HG03097 (cell line): ENCODE measurements at regions not wholly inside any gene's neighbourhood (a gene's known extent, or its start where the extent isn't known, plus 50 kb on each side); places are given as distances from the start of the nearest gene placed in this dataset.
A peak's percentile ranks its signal among the peaks of the same experiment; 100 is the strongest.

Experiments
- ATAC-seq: cut with Tn5 transposase; IDR thresholded peaks from one replicate; pipeline ENCODE4 v1.9.1; 2021; ENCODE audit not compliant: unreplicated experiment, low FRiP score

- ATAC-seq, result no peak
Observed at GRCh38 chr12:92439420-92439805, 263.4 kb upstream of the PLEKHG7 start.

DNA sequence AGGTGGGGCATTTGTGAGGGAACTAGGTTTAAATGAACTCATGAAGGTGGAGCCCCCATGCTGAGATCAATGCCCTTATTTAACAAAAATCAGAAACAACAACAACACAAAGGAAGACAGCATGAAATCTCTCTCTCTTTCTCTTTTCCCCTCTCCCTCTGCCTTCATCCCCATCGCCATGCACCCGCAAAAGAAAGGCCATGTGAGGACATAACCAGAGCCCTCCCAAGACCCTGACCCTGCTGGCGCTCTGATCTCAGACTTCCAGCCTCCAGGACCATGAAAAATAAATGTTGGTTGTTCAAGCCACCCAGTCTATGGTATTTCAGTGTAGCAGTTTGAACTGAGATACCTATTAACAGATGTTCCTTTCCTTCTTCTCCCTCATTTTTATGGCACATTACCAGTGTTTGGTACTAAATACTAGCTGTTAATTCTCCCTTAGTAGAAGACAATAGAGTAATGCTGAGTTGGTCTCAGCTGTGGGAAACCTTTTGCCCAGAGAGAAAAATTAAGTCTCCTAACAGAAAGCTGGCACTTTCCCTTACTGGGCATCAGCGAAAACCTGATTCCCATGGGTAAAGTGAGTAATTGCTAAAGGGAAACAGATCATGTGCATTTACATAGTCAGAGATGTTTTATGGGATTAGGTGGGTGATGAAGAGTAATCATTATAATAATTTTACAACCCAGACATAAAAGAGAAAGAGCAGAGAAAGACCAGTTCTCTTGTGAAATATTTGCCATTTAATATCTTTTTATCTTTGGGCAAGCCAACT, 264.0 kb upstream of the PLEKHG7 start:
- ATAC-seq, result no peak

GRCh38 chr12:92437452-92437851, 265.3 kb upstream of the PLEKHG7 start:
- no peak for ATAC-seq

DNA sequence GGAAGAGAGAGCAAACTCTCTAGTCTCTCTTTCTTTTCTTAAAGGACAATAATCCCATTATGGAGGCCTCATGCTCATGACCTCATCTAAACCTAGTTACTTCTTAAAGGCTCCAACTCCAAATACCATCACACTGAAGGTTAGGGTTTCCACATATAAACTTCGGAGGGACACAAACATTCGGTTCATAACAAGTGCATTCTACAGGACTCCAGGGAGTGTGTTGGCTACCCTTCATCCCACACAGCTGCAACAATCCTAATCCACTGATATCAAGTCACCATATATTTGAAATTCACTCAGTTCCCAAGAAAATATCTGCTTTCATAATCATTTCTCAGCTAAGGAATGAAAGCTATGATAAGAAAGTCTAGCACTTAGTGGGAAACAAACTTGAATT, 265.9 kb upstream of the PLEKHG7 start:
- no peak for ATAC-seq

- no peak for ATAC-seq
Observed at GRCh38 chr12:92434607-92435025, 268.2 kb upstream of the PLEKHG7 start.

DNA sequence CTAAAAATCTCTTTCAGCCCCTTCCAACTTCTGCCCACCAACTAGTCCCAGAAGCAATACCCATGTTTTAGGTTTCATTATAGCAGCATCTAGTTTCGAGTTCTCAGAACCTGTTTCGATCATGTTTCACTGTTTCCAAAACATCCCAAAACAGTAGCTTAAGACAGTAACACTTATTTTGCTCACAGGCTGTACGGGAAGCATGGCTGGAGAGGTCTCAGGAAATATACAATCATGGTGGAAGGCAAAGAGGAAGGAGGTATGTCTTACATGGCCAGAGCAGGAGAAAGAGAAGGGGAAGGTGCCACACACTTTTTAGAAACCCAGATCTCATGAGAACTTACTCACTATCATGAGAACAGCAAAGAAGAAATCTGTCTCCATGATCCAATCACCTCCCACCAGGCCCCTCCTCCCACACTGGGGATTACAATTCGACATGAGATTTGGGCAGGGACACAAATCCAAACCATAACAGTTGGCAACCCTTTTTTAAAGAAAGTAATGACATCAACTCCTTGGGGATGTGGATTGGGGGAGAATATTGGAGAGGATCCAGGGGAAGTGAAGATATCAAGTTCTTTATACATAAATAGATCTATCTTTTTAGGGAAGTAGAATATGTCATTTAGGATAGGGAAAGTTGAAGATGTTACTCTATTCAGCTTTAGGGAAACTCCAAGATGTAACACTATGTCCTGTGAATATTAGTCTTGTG, 269.9 kb upstream of the PLEKHG7 start:
- ATAC-seq, result no peak

- ATAC-seq, result peak; percentile 58
Observed at GRCh38 chr12:92431146-92431545, 271.6 kb upstream of the PLEKHG7 start.

GRCh38 chr12:92426332-92426731, 276.5 kb upstream of the PLEKHG7 start:
- ATAC-seq, result no peak

GRCh38 chr12:92425165-92425564, 277.6 kb upstream of the PLEKHG7 start:
- no peak for ATAC-seq

DNA sequence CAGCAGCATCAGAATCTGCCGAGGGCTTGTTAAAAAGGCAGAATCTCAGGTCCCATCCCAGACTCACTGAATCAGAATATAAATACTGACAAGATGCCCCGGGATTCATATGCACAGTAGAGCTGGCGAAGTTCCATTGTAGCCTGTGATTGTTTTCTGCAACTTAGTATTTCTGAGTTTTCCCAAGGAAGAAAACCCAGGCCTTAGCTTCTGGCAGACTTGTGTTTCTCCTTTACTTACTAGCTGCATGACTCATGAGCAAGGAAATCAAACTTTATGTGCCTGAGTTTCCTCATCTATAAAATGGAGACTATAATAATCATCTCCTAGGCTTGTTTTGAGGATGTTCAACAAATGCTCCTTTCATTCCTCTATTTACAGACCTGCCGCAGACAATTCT, 278.5 kb upstream of the PLEKHG7 start:
- no peak for ATAC-seq

GRCh38 chr12:92421701-92422100, 276.1 kb upstream of the BTG1 start:
- ATAC-seq, result no peak

DNA sequence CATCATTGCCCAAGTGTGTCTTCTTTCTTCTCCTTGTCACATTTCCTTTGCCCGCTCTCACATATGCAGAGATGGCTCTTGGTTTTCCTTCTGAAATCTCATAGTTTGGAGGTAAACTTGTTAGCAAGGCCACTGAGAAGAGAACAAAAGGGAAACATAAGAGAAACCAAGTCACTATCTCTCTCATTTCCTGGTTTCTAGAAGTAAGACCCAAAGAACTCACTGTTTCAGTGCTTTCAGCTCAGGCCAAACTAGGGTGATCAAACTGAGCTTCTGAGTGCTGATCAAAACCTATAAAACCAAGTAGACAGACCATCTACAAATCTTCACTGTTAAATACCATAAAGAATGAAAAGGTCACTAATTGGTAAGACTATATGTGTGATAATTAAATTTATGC, 275.4 kb upstream of the BTG1 start:
- no peak for ATAC-seq

DNA sequence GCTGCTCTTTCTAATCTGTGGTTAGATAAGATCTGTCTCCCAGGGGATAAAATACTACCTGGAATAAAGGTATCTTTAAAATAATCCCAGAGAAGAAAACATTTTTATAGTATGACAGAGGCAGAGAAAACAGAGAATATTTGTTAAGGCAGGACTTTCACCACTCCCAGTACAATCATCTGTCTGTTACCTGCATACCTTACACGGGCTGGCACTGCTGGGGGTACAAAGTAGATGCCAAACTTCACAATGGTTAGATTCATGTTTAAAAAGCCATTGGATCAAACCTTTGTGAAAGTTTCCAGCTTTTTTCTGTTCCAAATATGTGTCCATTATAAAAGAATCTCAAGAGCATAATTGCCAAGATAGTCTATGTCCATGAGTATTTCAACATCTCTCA, 273.6 kb upstream of the BTG1 start:
- ATAC-seq, result no peak

DNA sequence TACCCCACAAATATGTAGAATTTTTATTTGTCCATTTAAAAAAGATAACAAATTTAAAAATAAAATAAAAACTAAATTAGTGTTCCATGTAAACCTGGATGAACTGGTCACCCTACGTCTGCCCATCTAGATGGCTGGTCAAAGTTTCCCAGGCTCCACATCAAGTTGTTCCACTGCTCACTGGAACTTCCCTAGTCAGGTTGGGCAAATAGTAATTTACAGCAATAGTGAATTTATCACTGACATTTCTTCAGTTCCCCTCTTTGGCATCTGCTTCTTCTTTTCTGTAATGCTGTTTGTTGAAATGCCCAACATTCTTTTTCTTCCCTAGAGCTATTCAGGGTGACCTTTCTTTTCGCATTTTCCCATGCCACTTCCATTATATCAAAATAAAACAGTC, 272.7 kb upstream of the BTG1 start:
- no peak for ATAC-seq

- no peak for ATAC-seq
Observed at GRCh38 chr12:92417373-92417772, 271.7 kb upstream of the BTG1 start.

DNA sequence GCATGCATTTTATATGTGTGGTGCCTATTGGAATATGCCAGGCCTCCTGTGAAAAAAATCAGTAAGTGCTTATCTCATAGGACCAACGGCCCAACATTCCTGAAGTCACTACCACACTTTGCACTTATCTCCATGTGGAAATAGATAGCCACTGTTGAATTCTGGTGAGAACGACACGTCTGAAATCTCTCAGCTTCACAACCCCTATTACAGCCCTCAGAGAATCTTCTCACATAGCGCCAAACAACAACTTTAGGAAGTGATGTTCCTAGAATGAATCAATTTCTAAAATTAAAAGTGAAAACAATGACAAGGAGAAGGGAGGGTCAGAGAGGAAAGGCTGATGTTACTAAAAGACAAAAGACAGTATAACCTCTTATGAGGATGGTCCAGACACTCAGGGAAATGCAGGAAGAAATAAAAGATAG, 270.8 kb upstream of the BTG1 start:
- ATAC-seq, result no peak

- ATAC-seq, result no peak
Observed at GRCh38 chr12:92414170-92415070, 268.8 kb upstream of the BTG1 start.

GRCh38 chr12:92413286-92413685, 267.6 kb upstream of the BTG1 start:
- no peak for ATAC-seq

DNA sequence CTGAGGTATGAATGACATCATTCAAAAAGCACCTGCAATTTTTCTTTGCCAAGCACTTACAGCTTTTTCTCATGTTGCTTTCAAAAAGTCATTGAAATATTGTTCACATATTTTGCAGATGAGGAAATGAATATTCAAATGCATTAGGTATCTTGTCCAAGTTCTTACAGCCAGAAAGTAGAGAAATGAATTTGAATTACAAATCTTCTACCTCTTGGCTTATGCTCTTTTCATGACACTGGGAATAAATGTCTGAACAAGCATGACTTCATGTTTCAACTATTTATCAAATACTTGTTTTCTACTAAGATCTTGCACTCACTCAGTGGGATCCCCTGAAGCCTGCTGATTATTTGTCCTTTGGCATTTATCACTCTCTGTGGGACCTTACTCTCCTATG, 267.2 kb upstream of the BTG1 start:
- ATAC-seq, result no peak

DNA sequence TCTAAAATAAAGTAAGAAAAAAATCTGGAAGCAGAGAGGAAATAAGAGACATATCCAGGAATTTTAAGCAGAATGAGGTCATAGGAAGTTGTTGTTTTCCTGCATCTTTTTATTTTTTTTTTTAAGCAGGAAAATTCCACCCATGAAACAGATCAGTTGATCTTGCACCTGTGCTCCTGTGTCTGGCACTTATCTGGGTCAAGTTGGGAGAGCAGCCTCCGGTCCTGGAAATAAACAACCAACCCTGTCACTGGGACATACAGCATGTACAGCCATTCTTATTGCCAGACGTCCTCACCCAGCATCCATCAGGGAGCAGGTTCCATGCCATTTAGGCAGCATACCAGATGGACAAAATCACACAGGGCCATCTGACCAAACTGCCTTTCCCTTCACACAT, 266.0 kb upstream of the BTG1 start:
- no peak for ATAC-seq
